ENCODE measurements at regions not wholly inside any gene's neighbourhood (a gene's known extent, or its start where the extent isn't known, plus 50 kb on each side); places are given as distances from the start of the nearest gene placed in this dataset.

- Mint-ChIP-seq H3K27ac (no peak overlapping the region), H3K9me3 (peaks cover 15% of the 10 kb centered on the region), H3K27me3 (ENCODE audit: low read depth, poor library complexity) (peaks cover 6% of the 10 kb centered on the region), H3K4me1 (no peaks in the 10 kb centered on the region), H3K4me3 (no peak overlapping the region), H3K36me3 (ENCODE audit: low read depth) (no peaks in the 10 kb centered on the region)
- TF ChIP-seq, protein P1, sequence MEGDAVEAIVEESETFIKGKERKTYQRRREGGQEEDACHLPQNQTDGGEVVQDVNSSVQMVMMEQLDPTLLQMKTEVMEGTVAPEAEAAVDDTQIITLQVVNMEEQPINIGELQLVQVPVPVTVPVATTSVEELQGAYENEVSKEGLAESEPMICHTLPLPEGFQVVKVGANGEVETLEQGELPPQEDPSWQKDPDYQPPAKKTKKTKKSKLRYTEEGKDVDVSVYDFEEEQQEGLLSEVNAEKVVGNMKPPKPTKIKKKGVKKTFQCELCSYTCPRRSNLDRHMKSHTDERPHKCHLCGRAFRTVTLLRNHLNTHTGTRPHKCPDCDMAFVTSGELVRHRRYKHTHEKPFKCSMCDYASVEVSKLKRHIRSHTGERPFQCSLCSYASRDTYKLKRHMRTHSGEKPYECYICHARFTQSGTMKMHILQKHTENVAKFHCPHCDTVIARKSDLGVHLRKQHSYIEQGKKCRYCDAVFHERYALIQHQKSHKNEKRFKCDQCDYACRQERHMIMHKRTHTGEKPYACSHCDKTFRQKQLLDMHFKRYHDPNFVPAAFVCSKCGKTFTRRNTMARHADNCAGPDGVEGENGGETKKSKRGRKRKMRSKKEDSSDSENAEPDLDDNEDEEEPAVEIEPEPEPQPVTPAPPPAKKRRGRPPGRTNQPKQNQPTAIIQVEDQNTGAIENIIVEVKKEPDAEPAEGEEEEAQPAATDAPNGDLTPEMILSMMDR (IDR thresholded peaks at IDR 0.05), result no peak
- DNase-seq, result no peak
These were observed 396.8 kb upstream of the PRMT6 start for GRCh38 chr1:106659490-106660244.

GRCh38 chr1:106675558-106675957 lies 380.9 kb upstream of the PRMT6 start:
- H3K36me3 Mint-ChIP-seq (ENCODE audit: low read depth), result no peaks in the 10 kb centered on the region

DNA sequence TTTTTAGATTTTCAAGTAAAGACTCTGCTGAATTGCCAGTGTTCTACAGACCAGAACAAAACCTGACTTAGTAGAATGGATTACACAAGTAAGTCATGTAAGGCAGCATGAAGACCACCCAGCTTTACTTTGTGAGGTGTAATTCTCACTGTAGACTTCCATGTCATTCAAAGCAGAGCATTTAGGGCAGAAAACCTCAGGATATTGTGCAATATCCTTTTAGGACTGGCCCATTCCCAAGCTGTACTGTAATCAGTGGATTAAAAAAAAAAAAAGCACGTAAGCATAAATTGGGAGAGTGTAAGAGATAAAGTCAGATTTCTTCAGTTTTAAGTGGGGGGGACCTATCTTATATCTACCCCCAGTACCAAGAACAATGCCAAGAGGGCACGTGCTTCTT lies 380.5 kb upstream of the PRMT6 start:
- Mint-ChIP-seq H3K4me1 (no peaks in the 10 kb centered on the region), H3K4me3 (no peak overlapping the region), H3K36me3 (ENCODE audit: low read depth) (no peaks in the 10 kb centered on the region), H3K27me3 (ENCODE audit: low read depth, poor library complexity) (no peaks in the 10 kb centered on the region), H3K9me3 (no peaks in the 10 kb centered on the region), H3K27ac (no peak overlapping the region)
- DNase-seq, result no peak
- TF ChIP-seq, protein P1 (IDR thresholded peaks at IDR 0.05), result no peak

More at GRCh38 chr1:106675558-106675957, 380.9 kb upstream of the PRMT6 start:
- H3K4me3 Mint-ChIP-seq, result no peak overlapping the region
- H3K9me3 Mint-ChIP-seq, result no peaks in the 10 kb centered on the region
- DNase-seq, result no peak
- H3K4me1 Mint-ChIP-seq, result no peaks in the 10 kb centered on the region
- H3K27me3 Mint-ChIP-seq (ENCODE audit: low read depth, poor library complexity), result no peaks in the 10 kb centered on the region
- H3K27ac Mint-ChIP-seq, result no peak overlapping the region
- TF ChIP-seq, protein P1 (IDR thresholded peaks at IDR 0.05), result no peak

DNA sequence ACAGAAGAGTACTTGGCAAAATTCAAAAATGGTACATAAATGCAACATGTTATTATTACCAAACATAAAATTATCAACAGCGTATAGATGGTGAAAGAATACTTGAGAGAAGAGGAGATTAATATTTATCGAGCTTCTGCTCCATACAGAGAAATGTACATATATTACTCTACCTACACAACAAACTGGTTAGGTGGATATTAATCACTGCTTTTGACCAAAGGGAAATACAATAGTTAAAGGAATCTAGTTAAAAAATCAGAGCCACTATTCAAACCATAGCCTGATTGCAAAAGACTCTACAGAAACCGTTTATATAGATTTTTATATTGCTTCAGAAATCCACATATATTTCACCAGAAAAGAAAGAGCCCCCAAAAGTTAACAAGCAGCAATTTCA lies 379.3 kb upstream of the PRMT6 start:
- TF ChIP-seq, protein P1 (IDR thresholded peaks at IDR 0.05), result no peak
- Mint-ChIP-seq H3K27me3 (ENCODE audit: low read depth, poor library complexity) (no peaks in the 10 kb centered on the region), H3K4me3 (no peak overlapping the region), H3K4me1 (no peaks in the 10 kb centered on the region), H3K27ac (no peak overlapping the region), H3K36me3 (ENCODE audit: low read depth) (no peaks in the 10 kb centered on the region), H3K9me3 (no peaks in the 10 kb centered on the region)
- DNase-seq, result no peak

GRCh38 chr1:106677721-106678120 lies 378.8 kb upstream of the PRMT6 start:
- Mint-ChIP-seq H3K27ac (no peak overlapping the region), H3K27me3 (ENCODE audit: low read depth, poor library complexity) (no peaks in the 10 kb centered on the region), H3K9me3 (no peaks in the 10 kb centered on the region), H3K4me3 (no peak overlapping the region), H3K4me1 (no peaks in the 10 kb centered on the region), H3K36me3 (ENCODE audit: low read depth) (no peaks in the 10 kb centered on the region)
- no peak for DNase-seq
- TF ChIP-seq, protein P1 (IDR thresholded peaks at IDR 0.05), result no peak

Data from nephron progenitor cell (in vitro differentiated cells).